ENCODE measurements at regions not wholly inside any gene's neighbourhood (a gene's known extent, or its start where the extent isn't known, plus 50 kb on each side); places are given as distances from the start of the nearest gene placed in this dataset.

DNA sequence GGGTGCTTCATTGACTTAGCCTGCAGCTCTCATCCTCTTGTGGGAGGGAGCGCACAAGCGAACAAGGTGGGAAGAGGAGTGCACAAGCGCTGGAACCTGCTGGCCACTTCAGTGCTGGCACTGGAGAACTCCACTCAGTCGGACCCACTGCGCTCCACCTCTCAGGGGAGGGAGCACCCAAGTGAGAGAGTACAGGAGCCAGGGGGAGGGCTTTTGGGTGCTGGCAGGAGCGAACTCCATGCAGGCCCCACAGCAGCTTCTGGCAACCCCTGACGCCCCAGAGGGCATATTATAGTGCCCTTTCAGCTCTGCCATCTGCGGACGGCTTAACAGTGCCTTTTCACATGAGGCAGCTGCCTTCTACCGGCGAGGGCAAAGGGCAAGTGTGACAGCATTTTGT is 774.2 kb upstream of the COX7C start (continued):
- TF ChIP-seq HDAC3 (IDR thresholded peaks at IDR 0.05; ENCODE audit: borderline replicate concordance, partially characterized antibody), result no peak

DNA sequence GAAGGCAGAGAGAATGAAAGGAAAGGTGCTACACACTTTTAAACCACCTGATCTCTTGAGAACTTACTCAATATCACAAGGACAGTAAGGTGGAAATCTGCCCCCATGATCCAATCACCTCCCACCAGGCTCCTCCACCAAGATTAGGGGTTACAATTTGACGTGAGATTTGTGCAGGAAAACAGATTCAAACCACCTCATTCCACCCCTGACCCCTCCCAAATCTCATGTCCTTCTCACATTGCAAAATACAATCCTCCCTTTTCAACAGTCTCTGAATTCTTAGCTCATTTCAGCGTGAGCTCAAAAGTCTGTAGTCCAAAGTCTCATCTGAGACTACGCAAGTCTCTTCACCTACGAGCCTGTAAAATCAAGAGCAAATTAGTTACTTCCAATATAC is 768.3 kb upstream of the COX7C start:
- FAIRE-seq, result no peak

More for the DNA sequence above, 768.3 kb upstream of the COX7C start:
- in situ Hi-C loops (cut with MboI) (no loop called here), intact Hi-C loops (cut with micrococcal nuclease) (no loop called here)
- TF ChIP-seq SRSF3 (IDR thresholded peaks at IDR 0.05; ENCODE audit: insufficient read depth, low read length), result no peak
- TF ChIP-seq, protein P1, sequence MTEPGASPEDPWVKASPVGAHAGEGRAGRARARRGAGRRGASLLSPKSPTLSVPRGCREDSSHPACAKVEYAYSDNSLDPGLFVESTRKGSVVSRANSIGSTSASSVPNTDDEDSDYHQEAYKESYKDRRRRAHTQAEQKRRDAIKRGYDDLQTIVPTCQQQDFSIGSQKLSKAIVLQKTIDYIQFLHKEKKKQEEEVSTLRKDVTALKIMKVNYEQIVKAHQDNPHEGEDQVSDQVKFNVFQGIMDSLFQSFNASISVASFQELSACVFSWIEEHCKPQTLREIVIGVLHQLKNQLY (CRISPR knock-in tag; conservative IDR thresholded peaks at IDR 0.05), result no peak
- TF ChIP-seq, protein P2, sequence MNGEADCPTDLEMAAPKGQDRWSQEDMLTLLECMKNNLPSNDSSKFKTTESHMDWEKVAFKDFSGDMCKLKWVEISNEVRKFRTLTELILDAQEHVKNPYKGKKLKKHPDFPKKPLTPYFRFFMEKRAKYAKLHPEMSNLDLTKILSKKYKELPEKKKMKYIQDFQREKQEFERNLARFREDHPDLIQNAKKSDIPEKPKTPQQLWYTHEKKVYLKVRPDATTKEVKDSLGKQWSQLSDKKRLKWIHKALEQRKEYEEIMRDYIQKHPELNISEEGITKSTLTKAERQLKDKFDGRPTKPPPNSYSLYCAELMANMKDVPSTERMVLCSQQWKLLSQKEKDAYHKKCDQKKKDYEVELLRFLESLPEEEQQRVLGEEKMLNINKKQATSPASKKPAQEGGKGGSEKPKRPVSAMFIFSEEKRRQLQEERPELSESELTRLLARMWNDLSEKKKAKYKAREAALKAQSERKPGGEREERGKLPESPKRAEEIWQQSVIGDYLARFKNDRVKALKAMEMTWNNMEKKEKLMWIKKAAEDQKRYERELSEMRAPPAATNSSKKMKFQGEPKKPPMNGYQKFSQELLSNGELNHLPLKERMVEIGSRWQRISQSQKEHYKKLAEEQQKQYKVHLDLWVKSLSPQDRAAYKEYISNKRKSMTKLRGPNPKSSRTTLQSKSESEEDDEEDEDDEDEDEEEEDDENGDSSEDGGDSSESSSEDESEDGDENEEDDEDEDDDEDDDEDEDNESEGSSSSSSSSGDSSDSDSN (IDR thresholded peaks at IDR 0.05; ENCODE audit: borderline replicate concordance in 1 of 2, low read depth in 2 of 2, low read length in 2 of 2), result no peak
- Histone ChIP-seq H3K9me1 (ENCODE audit: control insufficient read depth, insufficient read depth, low read length) (no peaks in the 10 kb centered on the region), H3K9me3 (replicated peaks; ENCODE audit: control insufficient read depth, insufficient read depth, low read depth, low read length) (no peaks in the 10 kb centered on the region), H3K9ac (ENCODE audit: insufficient read depth in 1 of 2, low read depth in 2 of 2, low read length in 2 of 2) (no peak overlapping the region), H3K36me3 (ENCODE audit: control insufficient read depth, insufficient read depth, low read length) (no peaks in the 10 kb centered on the region), H3K79me2 (ENCODE audit: control insufficient read depth, insufficient read depth, low read length) (no peaks in the 10 kb centered on the region), H3K27ac (ENCODE audit: extremely low read depth, low read depth, low read length) (no peak overlapping the region), H2AFZ (ENCODE audit: low read depth, low read length) (no peak overlapping the region), H3K4me3 (no peak overlapping the region), H3K27me3 (ENCODE audit: control insufficient read depth in 2 of 2, insufficient read depth in 2 of 2, low read length in 2 of 2) (no peaks in the 10 kb centered on the region), H4K20me1 (replicated peaks; ENCODE audit: control insufficient read depth, insufficient read depth, low read length) (no peaks in the 10 kb centered on the region), H3K4me2 (ENCODE audit: insufficient read depth, low read length) (no peak overlapping the region), H3K4me1 (replicated peaks in 1 of 2; ENCODE audit: control insufficient read depth in 2 of 2, insufficient read depth in 2 of 2, low read length in 2 of 2) (no peaks in the 10 kb centered on the region)
- 8% methylated on average over 4 of the region's 4 CpGs for WGBS (ENCODE audit: insufficient coverage, low coverage, missing lambda C conversion rate)
- BruUV-seq (replicated peaks), result no TSS peak
- POLR2A ChIA-PET, result no interaction called here
- DNase-seq (ENCODE audit: extremely low read depth in 1 of 4, low spot score in 3 of 4) (no peak), ATAC-seq (no peak)
- CTCF ChIA-PET (ENCODE audit: low intra/inter-chr PET ratio), result no interaction called here
